Neuron (in vitro differentiated cells): ENCODE measurements at regions not wholly inside any gene's neighbourhood (a gene's known extent, or its start where the extent isn't known, plus 50 kb on each side); places are given as distances from the start of the nearest gene placed in this dataset.

ENCODE experiments used
- H2AFZ ChIP-seq: one replicate; pipeline ENCODE4 v1.6.1; 2013; ENCODE audit warnings: low read depth, mild to moderate bottlenecking, inconsistent platforms, low read length, moderate library complexity
- H3K27me3 ChIP-seq: one replicate; pipeline ENCODE4 v1.6.1; 2013; ENCODE audit warnings: low read length; ENCODE audit not compliant: insufficient read depth
- H3K36me3 ChIP-seq: one replicate; pipeline ENCODE4 v1.6.1; 2013; ENCODE audit warnings: low read length; ENCODE audit not compliant: insufficient read depth
- H3K4me1 ChIP-seq: one replicate; pipeline ENCODE4 v1.6.1; 2013; ENCODE audit warnings: low read length; ENCODE audit not compliant: insufficient read depth
- H3K4me3 ChIP-seq: 2 replicates; pipeline ENCODE4 v1.5.1; 2013; ENCODE audit warnings: mild to moderate bottlenecking, low read length, moderate library complexity
- H3K9me3 ChIP-seq: one replicate; pipeline ENCODE4 v1.6.1; 2013; ENCODE audit warnings: low read length

GRCh38 chr10:53140506-53140905 is 367.9 kb upstream of the MBL2 start:
- H3K4me1 ChIP-seq: no peaks in the 10 kb centered on the region
- no peaks in the 10 kb centered on the region for H3K27me3 ChIP-seq
- H3K9me3 ChIP-seq: no peaks in the 10 kb centered on the region
- H2AFZ ChIP-seq: no peak overlapping the region
- no peaks in the 10 kb centered on the region for H3K36me3 ChIP-seq
- H3K4me3 ChIP-seq: no peak overlapping the region

GRCh38 chr10:53135897-53136253 is 363.3 kb upstream of the MBL2 start:
- Histone ChIP-seq H3K36me3 (no peaks in the 10 kb centered on the region), H2AFZ (no peak overlapping the region), H3K4me1 (no peaks in the 10 kb centered on the region), H3K4me3 (no peak overlapping the region), H3K9me3 (no peaks in the 10 kb centered on the region), H3K27me3 (no peaks in the 10 kb centered on the region)

GRCh38 chr10:53135213-53135896 is 362.8 kb upstream of the MBL2 start:
- H3K36me3 ChIP-seq: no peaks in the 10 kb centered on the region

GRCh38 chr10:53134050-53134449 is 361.5 kb upstream of the MBL2 start:
- H3K4me1 ChIP-seq: no peaks in the 10 kb centered on the region
- no peak overlapping the region for H2AFZ ChIP-seq
- H3K9me3 ChIP-seq: no peaks in the 10 kb centered on the region
- H3K36me3 ChIP-seq: no peaks in the 10 kb centered on the region
- H3K4me3 ChIP-seq: no peak overlapping the region
- no peaks in the 10 kb centered on the region for H3K27me3 ChIP-seq

More at GRCh38 chr10:53135213-53135896, 362.8 kb upstream of the MBL2 start:
- no peaks in the 10 kb centered on the region for H3K9me3 ChIP-seq
- no peak overlapping the region for H2AFZ ChIP-seq
- no peak overlapping the region for H3K4me3 ChIP-seq
- H3K27me3 ChIP-seq: no peaks in the 10 kb centered on the region
- H3K4me1 ChIP-seq: no peaks in the 10 kb centered on the region

GRCh38 chr10:53130337-53130736 is 357.8 kb upstream of the MBL2 start:
- H3K4me3 ChIP-seq: no peak overlapping the region
- no peak overlapping the region for H2AFZ ChIP-seq
- H3K36me3 ChIP-seq: no peaks in the 10 kb centered on the region

GRCh38 chr10:53127686-53128085 is 355.1 kb upstream of the MBL2 start:
- no peak overlapping the region for H2AFZ ChIP-seq
- H3K4me1 ChIP-seq: no peaks in the 10 kb centered on the region
- no peaks in the 10 kb centered on the region for H3K9me3 ChIP-seq
- H3K4me3 ChIP-seq: no peak overlapping the region
- no peaks in the 10 kb centered on the region for H3K36me3 ChIP-seq
- no peaks in the 10 kb centered on the region for H3K27me3 ChIP-seq

More at GRCh38 chr10:53130337-53130736, 357.8 kb upstream of the MBL2 start:
- Histone ChIP-seq H3K27me3 (no peaks in the 10 kb centered on the region), H3K9me3 (no peaks in the 10 kb centered on the region), H3K4me1 (no peaks in the 10 kb centered on the region)

- H3K36me3 ChIP-seq: no peaks in the 10 kb centered on the region
- no peaks in the 10 kb centered on the region for H3K9me3 ChIP-seq
- no peaks in the 10 kb centered on the region for H3K27me3 ChIP-seq
- H3K4me1 ChIP-seq: no peaks in the 10 kb centered on the region
- no peak overlapping the region for H3K4me3 ChIP-seq
- H2AFZ ChIP-seq: no peak overlapping the region
These were observed 350.7 kb upstream of the MBL2 start for GRCh38 chr10:53123311-53123710.

GRCh38 chr10:53122281-53122680 is 349.7 kb upstream of the MBL2 start:
- Histone ChIP-seq H3K9me3 (peaks cover under 1% of the 10 kb centered on the region), H3K4me1 (no peaks in the 10 kb centered on the region), H2AFZ (no peak overlapping the region), H3K27me3 (no peaks in the 10 kb centered on the region), H3K4me3 (no peak overlapping the region), H3K36me3 (no peaks in the 10 kb centered on the region)

GRCh38 chr10:53115660-53116059 is 343.1 kb upstream of the MBL2 start:
- Histone ChIP-seq H3K9me3 (peaks cover 5% of the 10 kb centered on the region), H2AFZ (no peak overlapping the region), H3K4me1 (no peaks in the 10 kb centered on the region), H3K27me3 (no peaks in the 10 kb centered on the region), H3K36me3 (no peaks in the 10 kb centered on the region), H3K4me3 (no peak overlapping the region)

GRCh38 chr10:53111529-53111928 is 338.9 kb upstream of the MBL2 start:
- Histone ChIP-seq H3K4me3 (no peak overlapping the region), H3K27me3 (no peaks in the 10 kb centered on the region), H3K36me3 (no peaks in the 10 kb centered on the region), H3K9me3 (peaks cover 3% of the 10 kb centered on the region), H2AFZ (no peak overlapping the region), H3K4me1 (no peaks in the 10 kb centered on the region)

GRCh38 chr10:53109320-53109719 is 336.7 kb upstream of the MBL2 start:
- Histone ChIP-seq H3K36me3 (no peaks in the 10 kb centered on the region), H3K4me3 (no peak overlapping the region), H3K9me3 (peaks cover 3% of the 10 kb centered on the region), H3K4me1 (no peaks in the 10 kb centered on the region), H3K27me3 (no peaks in the 10 kb centered on the region), H2AFZ (no peak overlapping the region)

GRCh38 chr10:53108317-53108934 is 335.8 kb upstream of the MBL2 start:
- H2AFZ ChIP-seq: no peak overlapping the region
- H3K4me1 ChIP-seq: no peaks in the 10 kb centered on the region
- peaks cover 3% of the 10 kb centered on the region for H3K9me3 ChIP-seq
- H3K4me3 ChIP-seq: no peak overlapping the region
- H3K27me3 ChIP-seq: no peaks in the 10 kb centered on the region
- H3K36me3 ChIP-seq: no peaks in the 10 kb centered on the region

GRCh38 chr10:53107711-53108110 is 335.1 kb upstream of the MBL2 start:
- Histone ChIP-seq H3K4me3 (no peak overlapping the region), H3K36me3 (no peaks in the 10 kb centered on the region), H3K27me3 (no peaks in the 10 kb centered on the region), H3K9me3 (peaks cover 3% of the 10 kb centered on the region), H3K4me1 (no peaks in the 10 kb centered on the region), H2AFZ (no peak overlapping the region)

- H3K9me3 ChIP-seq: no peaks in the 10 kb centered on the region
- no peaks in the 10 kb centered on the region for H3K4me1 ChIP-seq
- H3K36me3 ChIP-seq: no peaks in the 10 kb centered on the region
- no peaks in the 10 kb centered on the region for H3K27me3 ChIP-seq
- no peak overlapping the region for H3K4me3 ChIP-seq
- H2AFZ ChIP-seq: no peak overlapping the region
These were observed 329.8 kb upstream of the MBL2 start for GRCh38 chr10:53102424-53102823.
